A172 (cell line): ENCODE measurements at regions not wholly inside any gene's neighbourhood (a gene's known extent, or its start where the extent isn't known, plus 50 kb on each side); places are given as distances from the start of the nearest gene placed in this dataset.
A peak's percentile ranks its signal among the peaks of the same experiment; 100 is the strongest.
"Not testable (repeated sequence)": the region's sequence is repeated elsewhere in the genome, so short reads cannot be mapped to it uniquely, and the experiment has no call there.

Experiments
- DNase-seq: peaks from one replicate; pipeline ENCODE4 v3.0.0-alpha.2; 2015; ENCODE audit warnings: low spot score

DNA sequence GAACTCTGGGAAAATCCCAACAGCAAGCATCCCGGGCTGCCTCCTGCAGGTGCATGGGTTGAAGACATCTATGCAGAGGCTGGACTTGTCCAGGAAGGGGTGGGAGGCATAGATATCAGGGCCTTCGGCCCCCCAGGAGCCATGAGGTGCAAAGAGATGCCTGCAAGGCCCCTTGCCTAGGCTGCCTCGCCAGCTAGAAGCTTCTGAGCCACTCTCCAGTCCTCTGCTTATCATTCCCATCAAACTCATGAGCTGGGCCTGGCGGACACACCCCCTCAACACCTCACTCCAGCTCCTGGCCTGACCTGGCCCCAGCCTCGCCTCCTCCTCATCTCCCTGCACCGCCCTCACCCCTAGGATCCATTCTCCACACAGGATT is 152.4 kb upstream of the PTPN1 start:
- no peak for DNase-seq

- no peak for DNase-seq
Observed at GRCh38 chr20:50358166-50358565, 152.0 kb upstream of the PTPN1 start.

DNA sequence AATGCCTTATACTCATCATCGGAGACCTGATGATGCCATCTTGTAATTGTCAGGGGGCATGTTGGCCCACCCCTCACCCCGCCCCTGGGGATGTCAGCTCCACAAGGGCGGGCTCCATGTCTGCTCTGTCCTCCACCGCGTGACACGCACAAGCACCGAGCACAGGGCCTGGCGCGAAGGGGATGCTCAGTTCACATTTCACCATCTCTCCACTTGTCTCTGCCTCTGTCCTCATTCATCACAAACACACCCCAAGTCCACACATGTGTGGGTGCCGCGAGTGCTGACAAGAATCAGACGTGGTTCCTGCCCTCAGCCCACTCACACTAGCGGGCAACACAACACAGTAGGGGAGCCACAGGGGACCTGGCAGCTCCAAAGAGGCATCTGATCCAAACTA is 151.2 kb upstream of the PTPN1 start:
- DNase-seq: no peak

- no peak for DNase-seq
Observed at GRCh38 chr20:50359607-50360217, 150.5 kb upstream of the PTPN1 start.

- no peak for DNase-seq
Observed at GRCh38 chr20:50360218-50360672, 149.9 kb upstream of the PTPN1 start.

DNA sequence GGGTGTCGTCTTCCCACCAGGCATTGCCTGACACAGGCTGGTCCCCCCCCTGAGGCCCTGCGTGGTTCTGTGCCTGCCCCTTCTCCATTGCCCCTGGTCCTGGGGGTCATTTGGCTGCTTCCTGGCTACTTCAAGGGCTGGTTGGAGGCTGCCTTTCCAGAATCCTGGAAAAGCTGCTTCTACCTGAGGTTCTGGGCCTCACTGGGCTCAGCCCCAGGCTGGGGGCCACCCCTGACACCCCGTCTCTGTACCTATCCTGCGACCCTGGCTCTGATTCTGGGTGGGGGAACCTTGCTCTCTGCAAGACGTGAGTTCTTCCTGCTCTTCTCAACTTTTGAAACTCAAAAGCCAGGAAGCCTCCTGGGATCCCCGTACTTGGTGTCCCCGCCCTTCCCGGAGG is 149.3 kb upstream of the PTPN1 start:
- no peak for DNase-seq

- DNase-seq: not testable (repeated sequence)
Observed at GRCh38 chr20:50362177-50362576, 148.0 kb upstream of the PTPN1 start.

- no peak for DNase-seq
Observed at GRCh38 chr20:50363027-50363426, 147.2 kb upstream of the PTPN1 start.

DNA sequence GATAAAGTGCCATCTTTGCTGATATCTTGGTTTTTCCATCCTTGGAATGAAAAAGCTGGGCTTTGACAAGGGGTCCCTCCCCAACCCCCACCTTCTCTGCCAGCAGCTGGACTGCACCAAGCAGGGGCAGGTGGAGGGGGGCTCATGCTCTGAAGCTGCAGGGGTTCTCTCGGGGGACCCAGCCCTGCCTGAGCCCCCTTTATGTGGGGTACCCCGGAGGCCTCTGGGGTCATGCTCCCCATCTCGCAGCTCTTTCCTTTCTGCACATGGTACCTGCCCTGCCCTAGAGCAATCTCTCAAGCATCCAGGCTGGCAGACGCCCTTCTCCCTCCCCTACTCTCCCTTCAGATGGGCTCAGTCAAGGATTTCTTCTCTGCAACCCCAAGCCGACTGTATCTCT is 146.7 kb upstream of the PTPN1 start:
- no peak for DNase-seq

GRCh38 chr20:50364542-50364941 is 145.6 kb upstream of the PTPN1 start:
- no peak for DNase-seq

GRCh38 chr20:50366270-50367103 is 143.7 kb upstream of the PTPN1 start:
- peak; percentile 59 for DNase-seq

DNA sequence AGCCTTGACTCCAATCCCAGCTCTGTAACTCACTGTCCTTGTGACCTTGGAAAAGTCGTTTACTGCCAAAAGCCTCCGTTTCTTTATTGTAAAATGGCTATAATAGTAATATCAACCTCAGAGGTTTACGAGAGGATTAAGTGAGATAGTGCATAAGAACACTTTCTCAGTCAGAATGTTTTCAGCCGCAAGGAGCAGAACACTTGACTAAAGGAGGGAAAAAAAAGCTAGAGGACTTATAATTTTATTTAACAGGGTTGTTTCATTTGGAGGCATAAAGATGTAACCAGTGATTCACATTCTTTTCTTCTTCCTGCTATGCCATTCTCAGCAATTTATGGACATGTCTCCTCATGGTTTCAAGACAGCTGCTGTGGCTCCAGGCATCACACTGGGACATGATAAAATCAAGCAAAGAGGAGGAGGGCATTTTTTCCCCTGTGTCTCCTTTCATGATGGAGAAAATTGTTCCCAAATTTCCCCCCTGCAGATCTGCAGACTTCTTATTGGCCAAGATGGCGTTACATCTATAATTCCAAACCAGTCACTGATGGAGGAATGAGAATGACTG is 143.0 kb upstream of the PTPN1 start:
- DNase-seq: no peak

GRCh38 chr20:50367739-50368375 is 142.3 kb upstream of the PTPN1 start:
- DNase-seq: no peak

DNA sequence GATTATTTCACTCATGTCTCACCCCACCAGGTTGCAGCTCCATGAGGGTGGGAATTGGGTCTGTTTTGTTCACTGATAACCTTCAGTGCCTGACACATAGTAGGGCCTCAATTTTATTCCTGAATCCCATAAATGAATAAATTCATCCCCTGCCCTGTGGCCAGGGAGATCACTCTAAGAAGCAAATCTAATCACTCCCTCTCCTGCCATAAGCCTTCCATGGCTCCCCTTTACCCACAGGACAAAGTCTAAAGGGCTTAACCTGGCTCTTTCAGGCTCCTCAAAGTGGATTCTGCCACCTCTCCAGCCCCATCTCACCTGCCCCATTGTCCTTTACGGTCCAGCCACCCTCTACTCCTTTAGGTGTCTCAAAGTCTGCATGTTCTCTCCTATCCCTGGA is 141.8 kb upstream of the PTPN1 start:
- no peak for DNase-seq

- peak; percentile 63 for DNase-seq
Observed at GRCh38 chr20:50368813-50369224, 141.4 kb upstream of the PTPN1 start.

DNA sequence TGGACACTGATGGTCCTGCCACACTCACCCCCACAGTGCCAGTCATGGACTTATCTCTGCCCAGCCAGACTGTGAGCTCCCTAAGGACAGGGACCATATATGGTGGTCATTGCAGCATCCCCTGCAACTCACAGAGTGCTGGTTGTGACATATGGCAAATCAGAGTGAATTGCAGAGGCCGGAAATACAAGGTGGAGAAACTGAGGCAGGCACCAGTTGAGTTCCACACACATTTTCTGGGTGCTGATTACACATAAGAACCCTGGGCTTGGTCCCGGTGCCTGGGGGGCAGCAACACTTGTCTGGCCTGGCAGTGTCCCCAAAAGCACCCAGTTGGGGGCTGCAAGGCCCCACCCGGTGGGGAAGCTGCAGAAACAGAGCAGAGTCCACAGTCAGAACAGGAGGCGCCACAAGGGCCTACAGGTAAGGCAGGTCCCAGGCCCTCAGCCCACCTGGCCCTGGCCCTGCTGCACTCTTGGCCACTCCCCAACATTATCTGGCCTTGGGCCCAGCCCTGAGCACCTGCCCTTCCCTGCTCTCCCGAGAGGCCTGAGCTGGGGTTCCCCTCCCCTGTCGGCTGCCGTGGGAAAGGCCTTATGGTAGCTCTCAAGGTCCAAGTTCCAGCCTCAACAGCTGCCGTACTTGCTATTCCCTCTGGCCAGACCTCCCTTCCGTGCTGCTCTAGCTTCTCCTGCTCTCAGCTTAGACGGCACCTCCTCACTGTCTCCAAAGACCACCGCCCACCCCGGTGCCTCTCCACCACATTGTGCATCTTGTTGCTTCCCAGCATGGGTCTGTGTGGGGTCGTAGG is 140.8 kb upstream of the PTPN1 start:
- DNase-seq: no peak

DNA sequence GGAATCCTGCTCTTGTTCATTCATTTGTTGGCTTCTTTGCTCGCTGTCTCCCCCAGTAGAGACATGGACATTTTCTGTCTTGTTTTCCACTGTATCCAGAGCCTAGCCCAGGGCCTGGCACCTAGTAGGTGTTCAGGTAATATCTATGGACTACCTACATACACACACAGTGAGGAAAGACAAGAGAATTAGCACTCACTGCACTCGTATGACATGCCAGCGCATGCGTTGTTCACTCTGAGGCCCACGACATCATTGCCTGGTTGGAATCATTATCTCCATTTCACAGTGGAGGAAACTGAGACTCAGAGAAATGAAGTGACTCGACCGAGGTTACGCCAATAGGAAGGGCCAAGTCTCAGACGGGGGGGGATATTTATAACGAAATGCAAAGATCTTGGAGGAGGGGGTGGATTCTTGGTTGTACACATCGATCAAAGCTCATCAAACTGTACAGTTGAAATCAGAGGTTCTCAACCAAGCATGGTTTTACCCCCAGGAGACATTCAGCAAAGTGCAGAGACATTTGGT is 140.1 kb upstream of the PTPN1 start:
- DNase-seq: no peak

DNA sequence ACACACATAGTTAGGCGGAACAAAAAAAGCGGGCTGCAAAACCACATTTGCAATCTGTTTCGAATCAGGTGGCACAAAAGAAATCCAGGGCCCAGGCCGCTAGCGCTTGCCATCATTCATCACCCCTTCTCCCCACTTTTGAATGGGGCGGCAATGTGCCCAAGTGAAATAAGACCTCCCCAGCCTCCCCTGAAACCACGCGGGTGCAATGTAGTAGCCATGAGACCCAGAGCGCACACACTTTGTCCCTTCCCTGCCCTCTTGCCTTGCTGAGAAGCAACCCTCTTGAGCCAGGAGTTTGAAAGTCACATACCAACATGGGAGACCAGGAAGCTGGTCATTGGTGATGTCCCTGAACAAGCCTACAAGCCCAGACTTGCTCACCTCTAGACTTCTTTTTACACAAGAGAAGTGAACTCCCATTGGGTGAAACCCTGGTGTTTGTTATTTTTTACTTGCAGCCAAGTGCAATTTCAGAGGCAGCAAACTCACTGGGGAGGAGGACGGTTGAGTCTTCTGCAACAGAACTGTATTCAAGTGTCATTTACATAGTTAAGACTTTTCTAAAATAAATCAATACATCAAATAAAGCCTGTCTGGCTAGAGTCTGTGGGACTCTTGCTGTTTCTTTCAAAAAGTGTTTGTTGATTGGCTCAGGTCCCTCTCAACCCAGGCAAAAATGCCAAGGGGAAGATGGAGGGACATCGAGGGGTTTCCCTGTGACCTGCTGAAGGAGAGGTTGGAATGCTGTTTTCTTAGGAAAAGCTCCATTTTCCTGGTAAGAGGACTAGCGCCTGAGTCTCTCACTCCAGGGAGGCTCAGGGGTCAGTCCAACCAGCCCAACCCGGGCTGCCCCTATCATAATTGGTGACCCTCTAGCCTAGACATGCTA is 138.1 kb upstream of the PTPN1 start:
- DNase-seq: peak; percentile 35

GRCh38 chr20:50372770-50373088 is 137.5 kb upstream of the PTPN1 start:
- peak; percentile 80 for DNase-seq

- DNase-seq: peak; percentile 74
Observed at GRCh38 chr20:50373674-50374286, 136.4 kb upstream of the PTPN1 start.
